ENCODE measurements at regions not wholly inside any gene's neighbourhood (a gene's known extent, or its start where the extent isn't known, plus 50 kb on each side); places are given as distances from the start of the nearest gene placed in this dataset.
"Not testable (repeated sequence)": the region's sequence is repeated elsewhere in the genome, so short reads cannot be mapped to it uniquely, and the experiment has no call there.

- not testable (repeated sequence) for H3K27me3 Mint-ChIP-seq (ENCODE audit: low read depth); H3K36me3 Mint-ChIP-seq (ENCODE audit: low read depth); H3K4me1 Mint-ChIP-seq (ENCODE audit: low read depth); H3K4me3 Mint-ChIP-seq (ENCODE audit: unreplicated experiment); H3K27ac Mint-ChIP-seq (ENCODE audit: unreplicated experiment)
- peaks cover 13% of the 10 kb centered on the region for H3K9me3 Mint-ChIP-seq (ENCODE audit: low read depth)
- DNase-seq (ENCODE audit: low spot score), result peak; percentile 94
Observed at GRCh38 chr14:105598925-105599586, 72.7 kb downstream of the TMEM121 start.

- H3K36me3 Mint-ChIP-seq (ENCODE audit: low read depth); H3K4me3 Mint-ChIP-seq (ENCODE audit: unreplicated experiment); H3K4me1 Mint-ChIP-seq (ENCODE audit: low read depth); H3K27me3 Mint-ChIP-seq (ENCODE audit: low read depth); H3K27ac Mint-ChIP-seq (ENCODE audit: unreplicated experiment): not testable (repeated sequence)
- H3K9me3 Mint-ChIP-seq (ENCODE audit: low read depth), result peaks cover 13% of the 10 kb centered on the region
- peak; percentile 78 for DNase-seq (ENCODE audit: low spot score)
Observed at GRCh38 chr14:105600195-105600938, 74.0 kb downstream of the TMEM121 start.

GRCh38 chr14:105600939-105601359 is 74.6 kb downstream of the TMEM121 start:
- peaks cover 13% of the 10 kb centered on the region for H3K9me3 Mint-ChIP-seq (ENCODE audit: low read depth)

GRCh38 chr14:105601360-105602242 is 75.2 kb downstream of the TMEM121 start:
- no peak overlapping the region for H3K4me3 Mint-ChIP-seq (ENCODE audit: unreplicated experiment)
- no peak for TF ChIP-seq CTCF (IDR thresholded peaks at IDR 0.05)
- H3K27me3 Mint-ChIP-seq (ENCODE audit: low read depth), result no peaks in the 10 kb centered on the region
- H3K27ac Mint-ChIP-seq (ENCODE audit: unreplicated experiment), result no peak overlapping the region
- DNase-seq (ENCODE audit: low spot score), result peak; percentile 56
- H3K36me3 Mint-ChIP-seq (ENCODE audit: low read depth), result no peaks in the 10 kb centered on the region
- peaks cover 13% of the 10 kb centered on the region for H3K9me3 Mint-ChIP-seq (ENCODE audit: low read depth)
- H3K4me1 Mint-ChIP-seq (ENCODE audit: low read depth), result no peaks in the 10 kb centered on the region

More at GRCh38 chr14:105600939-105601359, 74.6 kb downstream of the TMEM121 start:
- Mint-ChIP-seq H3K4me1 (ENCODE audit: low read depth) (no peaks in the 10 kb centered on the region), H3K36me3 (ENCODE audit: low read depth) (no peaks in the 10 kb centered on the region), H3K4me3 (ENCODE audit: unreplicated experiment) (no peak overlapping the region), H3K27me3 (ENCODE audit: low read depth) (no peaks in the 10 kb centered on the region), H3K27ac (ENCODE audit: unreplicated experiment) (no peak overlapping the region)
- peak; percentile 86 for DNase-seq (ENCODE audit: low spot score)
- TF ChIP-seq CTCF (IDR thresholded peaks at IDR 0.05), result no peak

GRCh38 chr14:105602243-105602750 is 75.9 kb downstream of the TMEM121 start:
- no peak for TF ChIP-seq CTCF (IDR thresholded peaks at IDR 0.05)
- H3K4me3 Mint-ChIP-seq (ENCODE audit: unreplicated experiment), result no peak overlapping the region
- H3K36me3 Mint-ChIP-seq (ENCODE audit: low read depth), result no peaks in the 10 kb centered on the region
- H3K4me1 Mint-ChIP-seq (ENCODE audit: low read depth), result no peaks in the 10 kb centered on the region
- DNase-seq (ENCODE audit: low spot score), result peak; percentile 86
- H3K9me3 Mint-ChIP-seq (ENCODE audit: low read depth), result peaks cover 13% of the 10 kb centered on the region
- no peak overlapping the region for H3K27ac Mint-ChIP-seq (ENCODE audit: unreplicated experiment)
- no peaks in the 10 kb centered on the region for H3K27me3 Mint-ChIP-seq (ENCODE audit: low read depth)

Measured in chondrocyte (in vitro differentiated cells).